GM19351 (cell line): ENCODE measurements at regions not wholly inside any gene's neighbourhood (a gene's known extent, or its start where the extent isn't known, plus 50 kb on each side); places are given as distances from the start of the nearest gene placed in this dataset.
"Not testable (repeated sequence)": the region's sequence is repeated elsewhere in the genome, so short reads cannot be mapped to it uniquely, and the experiment has no call there.

Experiments
- ATAC-seq: cut with Tn5 transposase; IDR thresholded peaks from one replicate; pipeline ENCODE4 v1.9.1; 2021; ENCODE audit warnings: mild to moderate bottlenecking, moderate library complexity; ENCODE audit not compliant: unreplicated experiment

DNA sequence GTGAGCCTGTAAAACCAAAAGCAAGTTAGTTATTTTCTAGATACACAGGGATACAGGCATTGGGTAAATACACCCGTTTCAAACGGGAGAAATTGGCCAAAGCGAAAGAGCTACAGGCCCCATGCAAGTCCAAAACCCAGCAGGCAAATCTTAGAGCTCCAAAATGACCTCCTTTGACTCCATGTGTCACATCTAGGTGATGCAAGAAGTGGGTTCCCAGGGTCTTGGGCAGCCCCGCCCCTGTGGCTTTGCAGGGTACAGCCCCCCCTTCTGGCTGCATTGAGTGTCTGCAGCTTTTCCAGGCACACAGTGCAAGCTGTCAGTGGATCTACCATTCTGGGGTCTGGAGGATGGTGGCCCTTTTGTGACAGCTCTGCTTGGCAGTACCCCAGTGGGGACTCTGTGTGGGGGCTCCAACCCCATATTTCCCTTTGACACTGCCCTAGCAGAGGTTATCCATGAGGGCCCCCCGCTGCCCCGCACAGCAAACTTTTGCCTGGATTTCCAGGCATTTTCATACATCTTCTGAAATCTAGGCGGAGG lies 1367.6 kb downstream of the CDH12 start:
- ATAC-seq, result not testable (repeated sequence)

DNA sequence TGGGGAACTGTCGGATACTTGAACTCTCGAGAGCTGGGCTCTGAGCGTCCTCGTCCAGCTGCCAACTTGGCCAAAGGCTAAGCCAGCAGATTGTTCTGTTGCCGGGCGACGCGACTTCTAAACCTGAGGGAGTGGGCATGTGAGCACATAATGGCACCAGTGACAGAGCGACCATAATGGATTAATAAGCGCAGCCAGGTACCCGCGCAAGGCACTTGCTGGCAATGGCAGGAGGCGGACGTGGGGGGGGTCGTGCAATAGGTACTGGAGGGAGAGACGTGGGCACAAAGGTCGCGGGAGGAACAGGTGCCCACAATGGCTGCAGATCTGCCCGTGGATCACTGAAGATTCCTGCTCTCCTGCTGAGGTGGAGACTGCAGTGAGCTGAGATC lies 1368.7 kb downstream of the CDH12 start:
- ATAC-seq, result not testable (repeated sequence)

DNA sequence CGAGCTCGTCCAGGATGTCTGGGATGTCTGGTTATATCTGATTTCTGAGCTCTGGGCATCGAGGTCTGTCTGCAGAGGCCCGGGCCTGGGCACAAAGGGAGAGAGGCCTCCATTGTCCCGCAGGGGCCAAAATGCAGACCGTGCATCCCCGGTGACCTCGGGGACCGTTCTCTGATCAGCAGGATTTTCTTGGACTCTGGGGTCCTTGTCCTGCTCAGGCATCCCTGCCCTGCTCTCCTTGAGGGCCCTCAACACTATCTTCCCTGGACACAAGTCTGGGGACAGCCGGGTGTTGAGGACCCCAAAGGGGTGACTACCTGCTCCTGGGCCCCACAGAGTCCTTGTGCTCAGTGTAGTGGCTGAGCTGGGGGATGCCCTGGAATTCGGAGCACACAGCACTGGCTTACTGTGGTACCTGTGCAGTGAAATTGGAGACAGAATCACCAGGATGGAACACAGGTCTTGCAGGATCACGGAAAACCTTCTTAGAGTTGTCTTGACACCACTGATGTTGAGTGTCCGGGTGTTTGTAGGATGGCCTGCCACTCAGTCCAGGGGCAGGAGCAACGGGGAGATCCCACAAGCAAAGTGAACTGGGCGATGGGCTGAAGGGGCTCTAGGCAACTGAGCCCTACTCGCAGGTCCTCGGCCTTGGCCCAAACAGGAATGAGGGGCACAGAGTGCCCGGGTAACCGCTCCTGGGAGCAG lies 1369.2 kb downstream of the CDH12 start:
- ATAC-seq, result not testable (repeated sequence)

GRCh38 chr5:21482983-21483650 lies 1370.0 kb downstream of the CDH12 start:
- ATAC-seq, result not testable (repeated sequence)

DNA sequence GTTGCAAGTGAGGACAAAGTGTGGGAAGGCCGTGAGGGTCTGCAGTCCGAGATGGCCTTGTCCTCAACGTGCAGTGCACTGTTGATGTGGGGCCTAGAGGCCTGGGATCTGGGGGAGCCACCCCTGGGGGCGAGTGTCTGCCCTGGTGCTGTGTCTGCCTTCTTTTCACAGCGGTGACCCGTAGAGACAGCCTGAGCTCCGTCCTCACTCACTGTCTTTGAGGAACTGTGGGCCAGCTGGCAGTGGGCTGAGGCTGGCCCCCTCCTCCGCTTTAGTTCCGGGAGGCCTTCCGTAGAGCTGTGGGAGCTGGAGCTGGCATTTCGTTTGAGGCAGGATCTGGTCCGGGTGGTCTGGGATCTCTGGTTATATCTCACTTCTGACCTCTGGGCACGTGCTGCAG lies 1370.6 kb downstream of the CDH12 start:
- ATAC-seq, result not testable (repeated sequence)

- not testable (repeated sequence) for ATAC-seq
Observed at GRCh38 chr5:21481320-21482270, 1371.5 kb downstream of the CDH12 start.

DNA sequence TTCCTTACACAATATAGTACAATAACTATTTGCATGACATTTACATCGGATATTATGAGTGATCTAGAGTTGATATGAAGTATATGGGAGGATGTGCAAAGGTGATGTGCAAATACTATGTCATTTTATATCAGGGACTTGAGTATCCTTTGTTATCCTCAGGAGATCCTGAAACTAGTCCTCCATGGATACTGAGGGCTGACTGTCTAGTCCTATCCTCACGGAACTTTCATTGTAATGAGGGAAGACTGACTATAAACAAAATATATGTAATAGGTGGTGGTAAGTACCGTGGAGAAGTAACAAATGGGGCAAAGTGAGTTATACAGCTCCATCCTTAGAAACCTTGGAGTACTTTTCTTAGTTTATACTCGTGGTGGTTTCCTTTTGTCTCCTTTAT lies 1373.1 kb downstream of the CDH12 start:
- not testable (repeated sequence) for ATAC-seq

GRCh38 chr5:21473981-21474380 lies 1379.2 kb downstream of the CDH12 start:
- ATAC-seq, result not testable (repeated sequence)

DNA sequence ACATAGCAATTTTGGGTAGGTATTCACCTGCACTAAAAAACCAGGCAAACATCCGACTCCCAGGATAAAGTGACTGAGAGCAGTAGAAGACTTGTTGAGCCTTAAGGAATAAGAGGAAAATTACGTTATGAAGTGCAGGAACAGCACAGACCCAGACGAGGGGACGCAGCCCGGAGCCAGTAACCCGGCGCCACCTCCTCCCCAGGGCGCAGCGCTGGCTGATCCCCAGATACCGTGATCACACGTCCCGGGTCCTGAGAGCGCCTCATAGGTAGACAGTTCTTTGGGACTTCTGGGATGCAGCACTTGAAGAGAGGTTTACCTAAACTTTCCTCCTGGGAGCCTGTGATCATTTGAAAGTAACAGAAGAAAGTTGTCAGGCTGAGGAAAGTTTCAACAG lies 1379.7 kb downstream of the CDH12 start:
- not testable (repeated sequence) for ATAC-seq

DNA sequence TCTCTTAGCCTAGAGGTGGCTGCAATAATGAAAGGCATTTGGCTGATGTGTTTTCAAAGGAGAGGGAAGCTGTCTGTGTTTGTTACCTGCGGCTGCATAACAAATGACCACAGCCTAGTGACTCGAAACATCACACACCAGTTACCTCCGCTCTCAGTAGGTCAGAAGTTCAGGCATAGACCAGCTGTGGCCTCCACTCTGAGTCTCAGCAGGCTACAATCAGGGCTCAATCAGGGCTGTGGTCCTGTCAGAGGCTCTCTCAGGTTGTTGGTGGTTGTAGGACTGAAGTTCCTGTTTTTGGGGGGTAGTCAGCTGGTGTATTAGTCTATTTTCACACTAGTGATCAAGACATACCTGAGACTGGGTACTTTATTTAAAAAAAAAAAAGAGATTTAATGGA lies 1381.5 kb downstream of the CDH12 start:
- ATAC-seq, result not testable (repeated sequence)

GRCh38 chr5:21469523-21470101 lies 1383.5 kb downstream of the CDH12 start:
- not testable (repeated sequence) for ATAC-seq

DNA sequence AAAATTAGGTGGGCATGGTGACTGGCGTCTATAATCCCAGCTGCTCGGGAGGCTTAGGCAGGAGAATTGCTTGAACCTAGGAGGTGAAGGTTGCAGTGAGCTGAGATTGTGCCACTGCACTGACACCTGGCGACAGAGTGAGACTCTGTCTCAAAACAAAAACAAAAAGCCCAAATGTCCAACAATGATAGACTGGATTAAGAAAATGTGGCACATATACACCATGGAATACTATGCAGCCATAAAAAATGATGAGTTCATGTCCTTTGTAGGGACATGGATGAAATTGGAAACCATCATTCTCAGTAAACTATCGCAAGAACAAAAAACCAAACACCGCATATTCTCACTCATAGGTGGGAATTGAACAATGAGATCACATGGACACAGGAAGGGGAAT lies 1385.6 kb downstream of the CDH12 start:
- not testable (repeated sequence) for ATAC-seq

- ATAC-seq, result not testable (repeated sequence)
Observed at GRCh38 chr5:21459744-21460073, 1393.4 kb downstream of the CDH12 start.

DNA sequence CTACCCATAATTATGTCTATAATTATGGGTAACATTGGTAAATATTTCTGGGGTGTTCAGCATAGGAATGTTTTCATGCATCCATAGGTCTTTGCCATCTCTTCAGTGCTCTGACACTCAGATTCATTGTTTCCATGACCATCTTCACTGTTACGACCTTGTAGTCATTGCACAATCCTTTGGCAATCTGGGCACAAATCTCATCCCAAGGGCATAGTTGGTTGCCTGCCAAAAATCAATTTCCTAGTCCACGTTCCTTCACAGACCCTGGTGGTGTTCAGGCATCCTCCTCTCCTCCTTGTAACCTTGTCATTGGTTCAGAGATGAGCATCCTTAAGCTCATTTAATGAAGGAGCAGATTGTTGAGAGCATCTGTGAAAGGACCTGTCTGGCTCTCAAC lies 1400.7 kb downstream of the CDH12 start:
- ATAC-seq, result no peak

GRCh38 chr5:21432646-21433045 lies 1420.5 kb downstream of the CDH12 start:
- no peak for ATAC-seq

DNA sequence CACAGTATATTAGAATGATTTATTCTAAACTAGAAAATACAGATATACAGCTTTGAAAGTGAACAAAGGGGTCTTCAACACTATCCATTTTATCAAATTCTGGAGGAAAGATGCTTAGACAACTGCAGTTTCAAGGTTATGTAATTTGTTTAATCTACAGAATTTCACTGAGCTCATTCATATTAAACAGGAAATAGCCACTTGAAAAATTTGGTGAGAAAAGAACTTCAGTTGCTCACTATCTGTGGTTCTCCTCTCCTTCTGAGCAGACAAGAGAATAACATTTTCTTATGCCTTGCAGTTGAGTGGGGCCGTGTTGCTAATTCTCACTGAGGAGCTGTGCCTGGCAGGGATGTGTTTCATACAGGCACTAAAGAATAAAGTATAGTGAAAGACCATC lies 1428.2 kb downstream of the CDH12 start:
- no peak for ATAC-seq

DNA sequence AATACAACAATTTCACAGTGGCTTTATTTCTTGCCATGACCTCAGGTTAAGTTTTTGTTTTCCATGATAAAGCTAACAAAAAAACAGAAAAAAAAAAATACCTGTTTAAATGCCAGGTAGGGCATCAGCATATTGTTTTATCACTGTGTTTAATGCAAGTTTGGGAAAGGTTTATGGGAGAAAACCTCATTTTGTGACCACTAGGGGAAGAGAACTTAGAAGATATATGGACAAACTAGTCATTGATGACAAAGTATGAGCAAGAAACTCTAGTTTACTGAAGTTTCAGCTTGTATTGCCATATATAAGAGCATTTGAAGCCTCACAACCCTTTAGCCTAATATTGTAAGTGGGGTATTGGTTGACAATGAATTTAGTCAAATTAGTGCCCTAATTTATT lies 1431.4 kb upstream of the CDH18 start:
- ATAC-seq, result no peak

- not testable (repeated sequence) for ATAC-seq
Observed at GRCh38 chr5:21402089-21402488, 1414.1 kb upstream of the CDH18 start.

GRCh38 chr5:21398511-21398910 lies 1410.5 kb upstream of the CDH18 start:
- no peak for ATAC-seq

GRCh38 chr5:21397693-21398092 lies 1409.7 kb upstream of the CDH18 start:
- peak; percentile 81 for ATAC-seq

DNA sequence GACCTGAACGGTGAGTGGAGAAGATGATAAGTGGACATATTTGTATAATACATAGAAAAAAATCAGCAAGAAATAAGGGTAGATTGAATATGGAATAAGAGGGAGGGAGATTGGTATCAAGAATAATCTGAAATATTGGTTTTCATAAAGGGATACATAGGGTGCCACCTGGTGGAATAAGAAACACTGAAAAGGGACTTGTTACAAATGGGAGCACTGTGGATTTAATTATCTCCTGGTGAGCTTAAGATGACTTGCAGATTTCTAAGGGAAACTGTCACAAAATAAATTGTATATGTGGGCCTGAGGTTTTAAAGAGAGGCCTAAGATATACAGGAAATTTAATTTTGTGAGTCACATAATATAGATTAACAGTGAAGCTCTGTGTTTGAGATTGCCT lies 1403.5 kb upstream of the CDH18 start:
- peak; percentile 63 for ATAC-seq
